ENCODE measurements at regions not wholly inside any gene's neighbourhood (a gene's known extent, or its start where the extent isn't known, plus 50 kb on each side); places are given as distances from the start of the nearest gene placed in this dataset.
"Not testable (repeated sequence)": the region's sequence is repeated elsewhere in the genome, so short reads cannot be mapped to it uniquely, and the experiment has no call there.

- no peak for DNase-seq
These were observed 72.9 kb upstream of the PODXL start for GRCh38 chr7:131629217-131629882.

- DNase-seq: no peak
These were observed 72.2 kb upstream of the PODXL start for GRCh38 chr7:131628634-131629033.

GRCh38 chr7:131627735-131628190 is 71.3 kb upstream of the PODXL start:
- DNase-seq: no peak

- DNase-seq: no peak
These were observed 70.2 kb upstream of the PODXL start for GRCh38 chr7:131626643-131627042.

GRCh38 chr7:131625817-131626372 is 69.5 kb upstream of the PODXL start:
- DNase-seq: no peak

GRCh38 chr7:131625345-131625744 is 68.9 kb upstream of the PODXL start:
- not testable (repeated sequence) for DNase-seq

- no peak for DNase-seq
These were observed 68.1 kb upstream of the PODXL start for GRCh38 chr7:131624536-131624935.

- DNase-seq: no peak
These were observed 66.7 kb upstream of the PODXL start for GRCh38 chr7:131623154-131623553.

- DNase-seq: no peak
These were observed 65.2 kb upstream of the PODXL start for GRCh38 chr7:131621652-131622051.

GRCh38 chr7:131620673-131621609 is 64.5 kb upstream of the PODXL start:
- no peak for DNase-seq

GRCh38 chr7:131619336-131620305 is 63.2 kb upstream of the PODXL start:
- no peak for DNase-seq

GRCh38 chr7:131618391-131618790 is 62.0 kb upstream of the PODXL start:
- DNase-seq: no peak

- no peak for DNase-seq
These were observed 60.2 kb upstream of the PODXL start for GRCh38 chr7:131616487-131617200.

GRCh38 chr7:131613909-131614308 is 57.5 kb upstream of the PODXL start:
- no peak for DNase-seq

- no peak for DNase-seq
These were observed 53.6 kb upstream of the PODXL start for GRCh38 chr7:131610007-131610406.

- DNase-seq: no peak
These were observed 51.7 kb upstream of the PODXL start for GRCh38 chr7:131608116-131608500.

GRCh38 chr7:131607291-131608115 is 51.1 kb upstream of the PODXL start:
- no peak for DNase-seq

GRCh38 chr7:131606346-131607290 is 50.2 kb upstream of the PODXL start:
- no peak for DNase-seq

All from DMS 273 treated with DMSO at 0.1 percent for 48 hours (cell line).